ENCODE measurements at regions not wholly inside any gene's neighbourhood (a gene's known extent, or its start where the extent isn't known, plus 50 kb on each side); places are given as distances from the start of the nearest gene placed in this dataset.

GRCh38 chr4:136636155-136636554 lies 896.1 kb downstream of the PCDH18 start:
- no peak overlapping the region for H3K9ac ChIP-seq (ENCODE audit: low read depth in 2 of 2, low read length in 2 of 2)
- H3K36me3 ChIP-seq: no peaks in the 10 kb centered on the region
- H3K4me3 ChIP-seq: no peak overlapping the region
- DNase-seq: no peak
- no peak overlapping the region for H3K27ac ChIP-seq
- TF ChIP-seq CTCF (IDR thresholded peaks at IDR 0.05): no peak
- H3K9me3 ChIP-seq: no peaks in the 10 kb centered on the region
- H3K4me1 ChIP-seq: no peaks in the 10 kb centered on the region
- H3K27me3 ChIP-seq: no peaks in the 10 kb centered on the region
- intact Hi-C loops (cut with DNase I): no loop called here

GRCh38 chr4:136634121-136634520 lies 898.2 kb downstream of the PCDH18 start:
- H3K4me1 ChIP-seq: no peaks in the 10 kb centered on the region
- TF ChIP-seq CTCF (IDR thresholded peaks at IDR 0.05): no peak
- H3K9me3 ChIP-seq: no peaks in the 10 kb centered on the region
- no peak overlapping the region for H3K27ac ChIP-seq
- H3K36me3 ChIP-seq: no peaks in the 10 kb centered on the region
- no peaks in the 10 kb centered on the region for H3K27me3 ChIP-seq
- no peak overlapping the region for H3K4me3 ChIP-seq
- no peak overlapping the region for H3K9ac ChIP-seq (ENCODE audit: low read depth in 2 of 2, low read length in 2 of 2)
- intact Hi-C loops (cut with DNase I): no loop called here
- DNase-seq: no peak

GRCh38 chr4:136599890-136600289 lies 932.4 kb downstream of the PCDH18 start:
- H3K4me3 ChIP-seq: no peak overlapping the region
- no peak for TF ChIP-seq CTCF (IDR thresholded peaks at IDR 0.05)
- H3K9me3 ChIP-seq: no peaks in the 10 kb centered on the region
- no peaks in the 10 kb centered on the region for H3K27me3 ChIP-seq
- DNase-seq: no peak
- H3K4me1 ChIP-seq: no peaks in the 10 kb centered on the region
- no peaks in the 10 kb centered on the region for H3K36me3 ChIP-seq
- intact Hi-C loops (cut with DNase I): no loop called here
- no peak overlapping the region for H3K27ac ChIP-seq
- no peak overlapping the region for H3K9ac ChIP-seq (ENCODE audit: low read depth in 2 of 2, low read length in 2 of 2)

- no peak for DNase-seq
- TF ChIP-seq CTCF (IDR thresholded peaks at IDR 0.05): no peak
- Histone ChIP-seq H3K27ac (no peak overlapping the region), H3K36me3 (no peaks in the 10 kb centered on the region), H3K27me3 (no peaks in the 10 kb centered on the region), H3K9ac (ENCODE audit: low read depth in 2 of 2, low read length in 2 of 2) (no peak overlapping the region), H3K4me3 (no peak overlapping the region), H3K4me1 (no peaks in the 10 kb centered on the region), H3K9me3 (no peaks in the 10 kb centered on the region)
- intact Hi-C loops (cut with DNase I): no loop called here
Observed at GRCh38 chr4:136590440-136590839, 941.9 kb downstream of the PCDH18 start.

GRCh38 chr4:136583567-136583966 lies 948.7 kb downstream of the PCDH18 start:
- no peaks in the 10 kb centered on the region for H3K9me3 ChIP-seq
- no peaks in the 10 kb centered on the region for H3K4me1 ChIP-seq
- no peaks in the 10 kb centered on the region for H3K27me3 ChIP-seq
- TF ChIP-seq CTCF (IDR thresholded peaks at IDR 0.05): no peak
- intact Hi-C loops (cut with DNase I): no loop called here
- H3K27ac ChIP-seq: no peak overlapping the region
- H3K36me3 ChIP-seq: no peaks in the 10 kb centered on the region
- DNase-seq: no peak
- H3K4me3 ChIP-seq: no peak overlapping the region
- no peak overlapping the region for H3K9ac ChIP-seq (ENCODE audit: low read depth in 2 of 2, low read length in 2 of 2)

GRCh38 chr4:136581119-136581518 lies 951.2 kb downstream of the PCDH18 start:
- DNase-seq: no peak
- intact Hi-C loops (cut with DNase I): no loop called here
- Histone ChIP-seq H3K4me1 (no peaks in the 10 kb centered on the region), H3K27me3 (no peaks in the 10 kb centered on the region), H3K9me3 (no peaks in the 10 kb centered on the region), H3K9ac (ENCODE audit: low read depth in 2 of 2, low read length in 2 of 2) (no peak overlapping the region), H3K36me3 (no peaks in the 10 kb centered on the region), H3K27ac (no peak overlapping the region), H3K4me3 (no peak overlapping the region)
- TF ChIP-seq CTCF (IDR thresholded peaks at IDR 0.05): no peak

All from colonic mucosa (tissue), 4 donors.